OCI-LY3 (cell line): ENCODE measurements at regions not wholly inside any gene's neighbourhood (a gene's known extent, or its start where the extent isn't known, plus 50 kb on each side); places are given as distances from the start of the nearest gene placed in this dataset.

Experiments
- EZH2phosphoT487 ChIP-seq: fragments of 200-600 bp; shearing (Covaris generic); IDR thresholded peaks from 2 replicates; pipeline ENCODE4 v1.6.1; 2018; ENCODE audit warnings: antibody characterized with exemption, mixed run types, low read depth
- TF ChIP-seq, protein P1 (sequence below): fragments of 200-600, 300-600 bp; sonication (generic); IDR thresholded peaks from 2 replicates; pipeline ENCODE4 v1.5.1; 2014; ENCODE audit warnings: antibody characterized with exemption, low read length, low read depth

DNA sequence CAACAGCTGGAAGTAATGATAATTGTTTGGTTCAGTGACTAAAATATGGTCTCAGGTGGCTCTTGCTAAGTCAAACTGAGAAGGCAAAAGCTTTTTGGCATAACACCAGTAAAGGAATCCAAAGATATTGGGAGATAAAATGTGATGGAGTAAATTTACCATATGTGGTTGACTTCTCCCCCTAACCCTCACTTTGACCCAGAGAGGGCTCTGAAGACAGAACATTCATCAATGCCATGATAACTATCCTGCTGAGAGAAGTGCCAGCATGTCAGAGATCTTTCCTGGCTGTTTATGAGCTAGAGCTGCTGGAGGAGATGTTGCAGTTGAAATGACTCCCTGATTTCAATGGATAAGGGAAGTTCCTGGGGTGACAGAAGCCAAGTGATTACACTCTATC lies 213.4 kb downstream of the SPCS3 start:
- TF ChIP-seq, protein P1, sequence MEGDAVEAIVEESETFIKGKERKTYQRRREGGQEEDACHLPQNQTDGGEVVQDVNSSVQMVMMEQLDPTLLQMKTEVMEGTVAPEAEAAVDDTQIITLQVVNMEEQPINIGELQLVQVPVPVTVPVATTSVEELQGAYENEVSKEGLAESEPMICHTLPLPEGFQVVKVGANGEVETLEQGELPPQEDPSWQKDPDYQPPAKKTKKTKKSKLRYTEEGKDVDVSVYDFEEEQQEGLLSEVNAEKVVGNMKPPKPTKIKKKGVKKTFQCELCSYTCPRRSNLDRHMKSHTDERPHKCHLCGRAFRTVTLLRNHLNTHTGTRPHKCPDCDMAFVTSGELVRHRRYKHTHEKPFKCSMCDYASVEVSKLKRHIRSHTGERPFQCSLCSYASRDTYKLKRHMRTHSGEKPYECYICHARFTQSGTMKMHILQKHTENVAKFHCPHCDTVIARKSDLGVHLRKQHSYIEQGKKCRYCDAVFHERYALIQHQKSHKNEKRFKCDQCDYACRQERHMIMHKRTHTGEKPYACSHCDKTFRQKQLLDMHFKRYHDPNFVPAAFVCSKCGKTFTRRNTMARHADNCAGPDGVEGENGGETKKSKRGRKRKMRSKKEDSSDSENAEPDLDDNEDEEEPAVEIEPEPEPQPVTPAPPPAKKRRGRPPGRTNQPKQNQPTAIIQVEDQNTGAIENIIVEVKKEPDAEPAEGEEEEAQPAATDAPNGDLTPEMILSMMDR: no peak
- no peak for TF ChIP-seq EZH2phosphoT487
